H9 (cell line): ENCODE measurements at regions not wholly inside any gene's neighbourhood (a gene's known extent, or its start where the extent isn't known, plus 50 kb on each side); places are given as distances from the start of the nearest gene placed in this dataset.

Experiments
- DNase-seq: peaks from one replicate; pipeline ENCODE4 v3.0.0-alpha.2; 2017
- H2AFZ ChIP-seq: one replicate; pipeline ENCODE4 v1.6.1; 2013; ENCODE audit warnings: mild to moderate bottlenecking, low read length, control low read depth, moderate library complexity
- H2AK5ac ChIP-seq: 2 replicates; pipeline ENCODE4 v1.6.1; 2013; ENCODE audit warnings: low read length, control low read depth, mixed read lengths; ENCODE audit not compliant: insufficient read length
- H2BK120ac ChIP-seq: one replicate; pipeline ENCODE4 v1.6.1; 2013; ENCODE audit warnings: low read depth, mild to moderate bottlenecking, low read length, control low read depth, inconsistent platforms; ENCODE audit not compliant: poor library complexity, severe bottlenecking
- H2BK12ac ChIP-seq: 2 replicates; pipeline ENCODE4 v1.6.1; 2013; ENCODE audit warnings: low read length, control low read depth, mixed read lengths, low read depth; ENCODE audit not compliant: insufficient read length
- H2BK15ac ChIP-seq: 2 replicates; pipeline ENCODE4 v1.6.1; 2013; ENCODE audit warnings: low read depth, low read length, control low read depth
- H2BK20ac ChIP-seq: one replicate; pipeline ENCODE4 v1.6.1; 2013; ENCODE audit warnings: low read depth, mild to moderate bottlenecking, low read length, control low read depth, inconsistent platforms; ENCODE audit not compliant: poor library complexity, severe bottlenecking
- H2BK5ac ChIP-seq: 2 replicates; pipeline ENCODE4 v1.6.1; 2013; ENCODE audit warnings: low read length, control low read depth, mixed read lengths; ENCODE audit not compliant: insufficient read length
- H3K14ac ChIP-seq: 2 replicates; pipeline ENCODE4 v1.6.1; 2013; ENCODE audit warnings: low read length, control low read depth; ENCODE audit not compliant: insufficient read depth
- H3K18ac ChIP-seq: 2 replicates; pipeline ENCODE4 v1.6.1; 2013; ENCODE audit warnings: low read depth, mild to moderate bottlenecking, mixed read lengths, low read length, control low read depth; ENCODE audit not compliant: insufficient read length
- H3K23ac ChIP-seq: 2 replicates; pipeline ENCODE4 v1.6.1; 2013; ENCODE audit warnings: low read length, control low read depth, mixed read lengths, low read depth; ENCODE audit not compliant: insufficient read length
- H3K23me2 ChIP-seq: 2 replicates; pipeline ENCODE4 v1.6.1; 2013; ENCODE audit warnings: low read depth, mild to moderate bottlenecking, mixed read lengths, low read length, control low read depth; ENCODE audit not compliant: insufficient read length, poor library complexity, severe bottlenecking
- H3K27ac ChIP-seq: 2 replicates; pipeline ENCODE4 v1.5.1; 2013; ENCODE audit warnings: low read length, control low read depth, mixed read lengths, low read depth; ENCODE audit not compliant: insufficient read length
- H3K27me3 ChIP-seq: 2 replicates; pipeline ENCODE4 v1.6.1; 2013; ENCODE audit warnings: low read length, control low read depth, inconsistent platforms; ENCODE audit not compliant: insufficient read depth
- H3K4ac ChIP-seq: 2 replicates; pipeline ENCODE4 v1.6.1; 2013; ENCODE audit warnings: low read depth, mild to moderate bottlenecking, control low read depth, inconsistent platforms, low read length, moderate library complexity
- H3K4me1 ChIP-seq: 2 replicates; pipeline ENCODE4 v1.6.1; 2013; ENCODE audit warnings: low read length, control low read depth, inconsistent platforms; ENCODE audit not compliant: insufficient read depth
- H3K4me2 ChIP-seq: 2 replicates; pipeline ENCODE4 v1.6.1; 2013; ENCODE audit warnings: low read length, control low read depth, mixed read lengths; ENCODE audit not compliant: insufficient read length, insufficient read depth
- H3K56ac ChIP-seq: 2 replicates; pipeline ENCODE4 v1.6.1; 2013; ENCODE audit warnings: low read depth, mild to moderate bottlenecking, mixed read lengths, low read length, control low read depth; ENCODE audit not compliant: insufficient read length
- H3K79me1 ChIP-seq: 2 replicates; pipeline ENCODE4 v1.6.1; 2013; ENCODE audit warnings: low read depth, mild to moderate bottlenecking, moderate library complexity, low read length, control low read depth, inconsistent platforms; ENCODE audit not compliant: insufficient read depth, poor library complexity, severe bottlenecking
- H3K79me2 ChIP-seq: 2 replicates; pipeline ENCODE4 v1.6.1; 2013; ENCODE audit warnings: low read length, control low read depth, inconsistent platforms; ENCODE audit not compliant: insufficient read depth
- H3K9ac ChIP-seq: 2 replicates; pipeline ENCODE4 v1.6.1; 2013; ENCODE audit warnings: low read length, control low read depth, mixed read lengths; ENCODE audit not compliant: insufficient read length; ENCODE audit errors: extremely low read depth
- H3K9me3 ChIP-seq: one replicate; pipeline ENCODE4 v1.6.1; 2013; ENCODE audit warnings: low read depth, low read length, inconsistent platforms; ENCODE audit not compliant: control insufficient read depth
- H3T11ph ChIP-seq: one replicate; pipeline ENCODE4 v1.6.1; 2013; ENCODE audit warnings: mild to moderate bottlenecking, low read length, control low read depth, inconsistent platforms
- H4K20me1 ChIP-seq: one replicate; pipeline ENCODE4 v1.6.1; 2013; ENCODE audit not compliant: control insufficient read depth, insufficient read length, insufficient read depth
- H4K5ac ChIP-seq: 2 replicates; pipeline ENCODE4 v1.6.1; 2013; ENCODE audit warnings: low read depth, mild to moderate bottlenecking, mixed read lengths, low read length, control low read depth; ENCODE audit not compliant: insufficient read length
- H4K8ac ChIP-seq: replicated peaks from 2 replicates; pipeline ENCODE4 v1.6.1; 2013; ENCODE audit warnings: low read length, control low read depth, mixed read lengths, low read depth; ENCODE audit not compliant: insufficient read length
- H4K91ac ChIP-seq: 2 replicates; pipeline ENCODE4 v1.6.1; 2013; ENCODE audit warnings: low read depth, mild to moderate bottlenecking, moderate library complexity, mixed read lengths, low read length, control low read depth; ENCODE audit not compliant: insufficient read length
- H3K27ac Mint-ChIP-seq, 3 experiments: 2 replicates in 2 of 3; 3 replicates in 1 of 3; pipeline ENCODE4 v1.8.0; 2020 to 2021; ENCODE audit warnings: mixed read lengths in 3 of 3, mild to moderate bottlenecking in 1 of 3, moderate library complexity in 1 of 3
- H3K27me3 Mint-ChIP-seq: 2 replicates; pipeline ENCODE4 v1.8.0; 2021; ENCODE audit warnings: low read depth, mild to moderate bottlenecking, moderate library complexity, mixed read lengths
- H3K36me3 Mint-ChIP-seq, 3 experiments: 2 replicates in 2 of 3; 3 replicates in 1 of 3; pipeline ENCODE4 v1.8.0; 2020 to 2021; ENCODE audit warnings: low read depth in 3 of 3, mixed read lengths in 3 of 3; ENCODE audit not compliant: insufficient read depth in 1 of 3
- H3K4me1 Mint-ChIP-seq, 2 experiments: 2 replicates each; pipeline ENCODE4 v1.8.0; 2020; ENCODE audit warnings: mixed read lengths in 2 of 2
- H3K4me3 Mint-ChIP-seq, 2 experiments: 2 replicates in 1 of 2; 3 replicates in 1 of 2; pipeline ENCODE4 v1.8.0; 2020 to 2021; ENCODE audit warnings: mild to moderate bottlenecking in 2 of 2, mixed read lengths in 2 of 2, moderate library complexity in 1 of 2
- H3K9me3 Mint-ChIP-seq, 2 experiments: 2 replicates in 1 of 2; 3 replicates in 1 of 2; pipeline ENCODE4 v1.8.0; 2020; ENCODE audit warnings: mild to moderate bottlenecking in 2 of 2, mixed read lengths in 2 of 2, moderate library complexity in 1 of 2
- CTCF ChIP-seq: fragments of 200-600 bp; sonication (generic); conservative IDR thresholded peaks from 3 replicates; pipeline ENCODE4 v1.8.0; 2021; ENCODE audit warnings: antibody characterized with exemption, mild to moderate bottlenecking
- whole genome bisulfite sequencing: extraction: QIAGEN DNeasy Blood & Tissue Kit; methylation state at CpG from one replicate; pipeline ENCODE4 v1.1.7; 2013; ENCODE audit warnings: missing lambda C conversion rate, low lambda C conversion rate, mixed read lengths; ENCODE audit not compliant: insufficient read length; ENCODE audit errors: extremely low coverage; 5-methylcytosine and 5-hydroxymethylcytosine counted together

DNA sequence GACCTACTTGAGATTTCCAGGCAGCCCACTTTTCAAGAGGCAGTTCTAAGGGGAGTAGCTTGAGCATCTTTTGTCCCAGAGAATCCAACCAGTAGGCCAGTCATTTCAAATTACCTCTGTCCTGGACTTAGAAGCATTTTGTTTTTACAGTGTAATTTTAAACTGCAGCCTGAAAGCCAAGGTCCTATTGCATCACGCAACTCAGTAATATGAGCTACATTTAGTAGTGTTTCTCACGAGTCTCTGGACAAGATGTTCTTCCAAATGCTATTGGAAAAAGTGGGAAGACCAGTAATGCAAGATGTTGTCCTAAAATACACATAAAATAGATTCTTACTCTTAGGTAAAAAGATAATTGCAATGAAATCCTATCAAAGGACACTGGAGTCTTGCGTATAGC lies 182.5 kb upstream of the ARX start:
- H4K5ac ChIP-seq = no peak overlapping the region
- H3K4ac ChIP-seq = no peak overlapping the region
- no peak overlapping the region for H2AFZ ChIP-seq
- Mint-ChIP-seq H3K4me1 (peaks cover 2 to 5% of the 10 kb centered on the region in 2 experiments), H3K27me3 (peaks cover 2% of the 10 kb centered on the region), H3K9me3 (peaks cover 3 to 7% of the 10 kb centered on the region in 2 experiments; a peak in 4 of 5 replicates), H3K36me3 (no peaks in the 10 kb centered on the region; a peak in 1 of 7 replicates), H3K27ac (no peak overlapping the region), H3K4me3 (no peak overlapping the region)
- H3T11ph ChIP-seq = no peak overlapping the region
- DNase-seq = no peak
- WGBS = no CpG with 5 or more reads among the region's 3 CpGs
- H3K56ac ChIP-seq = peak overlapping the region; percentile 40
- no peak overlapping the region for H4K91ac ChIP-seq
- no peak overlapping the region for H2BK120ac ChIP-seq
- H2BK5ac ChIP-seq = no peak overlapping the region
- H2BK12ac ChIP-seq = no peak overlapping the region
- no peaks in the 10 kb centered on the region for H3K9me3 ChIP-seq
- no peak overlapping the region for H2BK20ac ChIP-seq
- no peaks in the 10 kb centered on the region for H3K79me1 ChIP-seq
- no peak overlapping the region for H3K9ac ChIP-seq
- no peak overlapping the region for H3K14ac ChIP-seq
- H3K4me1 ChIP-seq = no peaks in the 10 kb centered on the region
- H3K23me2 ChIP-seq = no peaks in the 10 kb centered on the region
- no peak for TF ChIP-seq CTCF
- no peak overlapping the region for H2BK15ac ChIP-seq
- no peak overlapping the region for H3K18ac ChIP-seq
- H3K23ac ChIP-seq = no peak overlapping the region
- no peaks in the 10 kb centered on the region for H4K20me1 ChIP-seq
- H3K79me2 ChIP-seq = no peaks in the 10 kb centered on the region; the same call in 1 of the 2 replicates
- no peak overlapping the region for H3K4me2 ChIP-seq
- H3K27ac ChIP-seq = no peak overlapping the region
- no peaks in the 10 kb centered on the region for H3K27me3 ChIP-seq
- no peak overlapping the region for H4K8ac ChIP-seq
- no peak overlapping the region for H2AK5ac ChIP-seq
